Liver (tissue), 3 donors: ENCODE measurements at regions not wholly inside any gene's neighbourhood (a gene's known extent, or its start where the extent isn't known, plus 50 kb on each side); places are given as distances from the start of the nearest gene placed in this dataset.

Experiments
- CTCF ChIP-seq: fragments of 150-350 bp; IDR thresholded peaks from 2 replicates; pipeline ENCODE4 v1.5.1; 2017; ENCODE audit warnings: improper control_type of control experiment, low read depth, low read length; ENCODE audit not compliant: missing input control
- EGR1 ChIP-seq, 2 donors: IDR thresholded peaks; 2 replicates each; pipeline ENCODE4 v1.6.1; 2016 to 2018; ENCODE audit warnings: antibody characterized with exemption in 2 of 2, low read depth in 2 of 2
- FOXA2 ChIP-seq: IDR thresholded peaks from 2 replicates; pipeline ENCODE4 v1.6.1; 2016; ENCODE audit warnings: antibody characterized with exemption
- JUND ChIP-seq, 2 donors: IDR thresholded peaks; 2 replicates each; pipeline ENCODE4 v1.6.1; 2016; ENCODE audit warnings: antibody characterized with exemption in 2 of 2
- TAF1 ChIP-seq: conservative IDR thresholded peaks from 2 replicates; pipeline ENCODE4 v1.6.1; 2016; ENCODE audit warnings: antibody characterized with exemption, mild to moderate bottlenecking
- donor health status: healthy.
- donor health status: healthy.

GRCh38 chrY:7826533-7826932 is 915.0 kb upstream of the AMELY start:
- TF ChIP-seq CTCF (no peak), FOXA2 (no peak), JUND (IDR thresholded peaks at IDR 0.05) (no peak), TAF1 (no peak), EGR1 (IDR thresholded peaks at IDR 0.05; ENCODE audit: low read depth in 2 of 2) (no peak)
